22Rv1 (cell line): ENCODE measurements at regions not wholly inside any gene's neighbourhood (a gene's known extent, or its start where the extent isn't known, plus 50 kb on each side); places are given as distances from the start of the nearest gene placed in this dataset.

Source experiments
- ZFX ChIP-seq: fragments of 450-650 bp; IDR thresholded peaks from 2 replicates; pipeline ENCODE4 v1.6.1; 2017; ENCODE audit warnings: antibody characterized with exemption, borderline replicate concordance
- TF ChIP-seq, protein P1 (sequence below): fragments of 450-650 bp; IDR thresholded peaks from 2 replicates; pipeline ENCODE4 v1.5.1; 2017; ENCODE audit warnings: mild to moderate bottlenecking

DNA sequence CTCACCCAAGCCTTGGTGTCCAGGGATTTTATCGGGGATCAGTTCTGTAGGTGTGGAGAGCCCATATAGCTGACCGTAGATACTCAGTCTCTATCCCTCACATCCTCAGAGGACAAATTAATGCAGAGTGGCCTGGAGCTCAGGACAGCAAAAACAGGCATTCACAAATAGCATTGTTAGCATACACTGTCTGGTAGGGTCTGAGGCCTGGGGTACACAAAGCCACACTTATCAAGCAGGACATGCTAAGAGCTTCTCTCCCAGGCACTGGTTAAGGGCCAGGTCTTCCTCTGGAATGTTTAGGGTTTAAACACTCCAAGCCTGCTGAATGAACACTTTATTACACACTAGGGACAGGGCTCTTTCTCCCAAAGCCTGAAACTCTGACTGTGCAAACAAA, 253.2 kb downstream of the NEDD1 start:
- TF ChIP-seq, protein P1, sequence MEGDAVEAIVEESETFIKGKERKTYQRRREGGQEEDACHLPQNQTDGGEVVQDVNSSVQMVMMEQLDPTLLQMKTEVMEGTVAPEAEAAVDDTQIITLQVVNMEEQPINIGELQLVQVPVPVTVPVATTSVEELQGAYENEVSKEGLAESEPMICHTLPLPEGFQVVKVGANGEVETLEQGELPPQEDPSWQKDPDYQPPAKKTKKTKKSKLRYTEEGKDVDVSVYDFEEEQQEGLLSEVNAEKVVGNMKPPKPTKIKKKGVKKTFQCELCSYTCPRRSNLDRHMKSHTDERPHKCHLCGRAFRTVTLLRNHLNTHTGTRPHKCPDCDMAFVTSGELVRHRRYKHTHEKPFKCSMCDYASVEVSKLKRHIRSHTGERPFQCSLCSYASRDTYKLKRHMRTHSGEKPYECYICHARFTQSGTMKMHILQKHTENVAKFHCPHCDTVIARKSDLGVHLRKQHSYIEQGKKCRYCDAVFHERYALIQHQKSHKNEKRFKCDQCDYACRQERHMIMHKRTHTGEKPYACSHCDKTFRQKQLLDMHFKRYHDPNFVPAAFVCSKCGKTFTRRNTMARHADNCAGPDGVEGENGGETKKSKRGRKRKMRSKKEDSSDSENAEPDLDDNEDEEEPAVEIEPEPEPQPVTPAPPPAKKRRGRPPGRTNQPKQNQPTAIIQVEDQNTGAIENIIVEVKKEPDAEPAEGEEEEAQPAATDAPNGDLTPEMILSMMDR, result no peak
- TF ChIP-seq ZFX, result no peak
